GM18907 (cell line): ENCODE measurements at regions not wholly inside any gene's neighbourhood (a gene's known extent, or its start where the extent isn't known, plus 50 kb on each side); places are given as distances from the start of the nearest gene placed in this dataset.
A peak's percentile ranks its signal among the peaks of the same experiment; 100 is the strongest.

Experiments
- ATAC-seq: cut with Tn5 transposase; IDR thresholded peaks from one replicate; pipeline ENCODE4 v1.9.1; 2021; ENCODE audit warnings: mild to moderate bottlenecking, moderate library complexity; ENCODE audit not compliant: unreplicated experiment

DNA sequence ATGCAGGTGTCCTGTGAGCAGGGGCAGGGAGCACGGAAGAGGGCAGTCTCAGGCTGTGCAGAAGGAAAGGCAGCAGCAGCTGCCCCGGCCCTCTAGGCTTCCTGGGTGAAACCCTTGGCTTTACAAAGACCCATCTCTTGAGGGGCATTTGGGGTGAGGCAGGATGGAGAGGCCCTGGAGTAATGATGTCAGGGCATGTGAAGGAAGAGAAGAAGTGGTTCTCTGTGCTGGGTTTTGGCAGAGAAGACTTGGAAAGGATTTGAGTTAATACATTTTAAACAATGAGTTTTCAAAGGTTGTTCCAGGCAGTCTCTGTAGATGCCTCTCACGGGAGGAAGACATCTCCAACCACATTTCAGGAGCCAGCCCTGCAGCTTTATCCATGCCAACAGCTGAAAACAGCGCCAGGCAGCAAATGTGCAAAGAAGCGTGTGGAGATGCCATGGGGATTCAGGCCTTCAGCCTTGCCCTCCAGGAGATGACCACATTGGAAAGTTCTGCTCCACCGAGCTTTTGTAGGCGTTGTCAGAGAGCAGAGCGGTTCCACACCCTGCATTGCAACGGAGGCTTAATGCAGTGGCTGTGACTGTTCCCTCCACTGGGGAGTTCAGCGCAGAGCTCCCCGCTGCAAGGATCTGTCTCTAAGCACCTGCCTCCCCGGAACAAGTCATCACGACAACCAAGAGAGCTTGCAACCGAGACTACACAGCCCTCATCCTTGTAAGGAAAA is 322.8 kb downstream of the UQCRFS1 start:
- no peak for ATAC-seq

- ATAC-seq, result no peak
Measured at GRCh38 chr19:28887920-28888618, 324.9 kb downstream of the UQCRFS1 start.

GRCh38 chr19:28886708-28887107 is 326.2 kb downstream of the UQCRFS1 start:
- no peak for ATAC-seq

- ATAC-seq, result no peak
Measured at GRCh38 chr19:28885965-28886364, 327.0 kb downstream of the UQCRFS1 start.

DNA sequence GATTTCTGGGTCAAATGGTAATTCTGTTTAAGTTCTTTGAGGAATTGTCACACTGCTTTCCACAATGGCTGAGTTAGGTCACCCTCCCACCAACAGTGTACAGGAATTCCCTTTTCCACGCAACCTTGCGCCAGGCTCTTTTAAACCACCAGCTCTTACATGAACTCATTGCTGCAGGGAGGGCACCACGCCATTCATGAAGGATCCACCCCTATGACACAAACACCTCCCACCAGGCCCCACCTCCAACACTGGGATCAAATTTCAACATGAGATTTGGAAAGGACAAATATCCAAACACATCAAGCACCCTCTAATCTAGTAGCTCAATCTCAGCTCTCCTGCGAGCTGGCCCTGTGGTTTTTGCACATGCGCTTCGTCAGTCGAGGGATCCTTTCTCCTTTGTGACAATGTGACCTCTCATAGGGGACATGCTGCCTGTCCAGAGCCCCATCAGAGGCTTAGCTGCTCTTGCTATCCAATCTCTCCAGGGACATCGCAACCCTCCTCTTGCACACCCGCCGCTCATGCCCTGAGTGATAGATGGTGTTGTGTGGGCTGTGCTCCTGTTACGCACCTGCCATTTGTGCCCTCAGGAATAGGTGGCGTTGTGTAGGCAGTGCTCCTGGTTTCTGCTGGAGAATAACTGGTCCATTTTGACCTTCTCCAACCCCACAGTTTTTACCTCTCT is 328.0 kb downstream of the UQCRFS1 start:
- ATAC-seq, result no peak

DNA sequence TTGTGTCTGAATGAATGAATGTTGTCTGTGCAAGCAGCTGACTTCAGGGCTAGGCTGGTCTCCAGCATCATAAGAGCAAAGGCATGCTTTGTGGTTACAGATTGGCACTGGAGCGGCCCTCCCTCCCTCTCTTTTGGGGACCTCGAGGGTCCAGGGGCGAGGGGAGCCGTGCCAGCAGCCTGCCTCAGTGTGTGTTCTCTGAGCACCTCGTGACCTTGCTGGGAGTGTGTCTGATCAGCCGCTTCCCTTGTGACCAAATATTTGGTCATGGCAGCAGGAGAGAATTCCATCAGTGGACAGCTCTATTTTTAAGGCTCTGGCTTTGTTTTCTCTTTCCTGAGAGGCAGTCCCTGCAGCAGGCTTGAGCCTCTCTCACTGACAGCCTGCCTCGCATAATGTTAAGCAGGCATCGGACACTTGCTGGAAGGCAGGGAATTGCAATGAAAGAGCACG is 329.7 kb downstream of the UQCRFS1 start:
- no peak for ATAC-seq

DNA sequence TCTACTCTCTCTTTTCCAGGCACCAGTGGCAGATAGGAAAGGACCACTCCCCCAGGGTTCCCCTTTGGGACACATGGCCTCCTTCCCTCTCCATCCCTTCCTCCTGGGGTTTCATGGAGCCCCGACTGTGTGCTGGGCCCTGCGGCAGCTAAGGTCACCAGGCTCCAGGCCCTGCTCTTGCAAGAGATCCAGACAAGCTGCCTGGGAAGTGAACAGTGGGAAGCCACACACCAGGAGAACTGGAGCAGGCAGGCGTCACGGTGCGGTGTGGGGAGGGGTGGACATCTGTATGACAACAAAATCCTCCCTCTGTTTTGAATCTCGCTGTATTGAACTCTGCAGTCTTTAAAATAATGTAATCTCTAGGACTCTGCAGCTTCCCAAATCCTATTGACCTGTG is 330.1 kb downstream of the UQCRFS1 start:
- ATAC-seq, result no peak

DNA sequence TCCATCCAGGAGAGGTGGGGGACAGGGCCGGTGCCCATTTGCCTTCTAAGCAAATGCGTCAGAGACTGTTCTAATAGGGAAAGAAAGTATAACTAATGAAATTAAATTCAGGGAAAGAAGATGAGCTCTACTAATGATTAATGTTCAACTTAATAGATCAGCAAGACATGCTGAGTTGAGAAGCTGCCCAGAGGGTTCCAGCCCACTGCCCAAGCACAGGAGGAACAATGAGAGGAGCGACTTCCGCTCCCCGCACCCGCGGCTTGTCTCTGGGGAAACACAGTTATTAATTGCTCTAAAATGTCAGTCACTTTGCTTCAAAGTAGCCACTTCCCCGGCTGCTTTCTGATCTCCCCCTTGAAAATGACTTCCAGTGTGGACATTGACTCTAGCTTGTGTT is 331.3 kb downstream of the UQCRFS1 start:
- peak; percentile 86 for ATAC-seq

GRCh38 chr19:28880735-28881401 is 332.1 kb downstream of the UQCRFS1 start:
- no peak for ATAC-seq

GRCh38 chr19:28878862-28879566 is 333.9 kb downstream of the UQCRFS1 start:
- ATAC-seq, result peak; percentile 60

DNA sequence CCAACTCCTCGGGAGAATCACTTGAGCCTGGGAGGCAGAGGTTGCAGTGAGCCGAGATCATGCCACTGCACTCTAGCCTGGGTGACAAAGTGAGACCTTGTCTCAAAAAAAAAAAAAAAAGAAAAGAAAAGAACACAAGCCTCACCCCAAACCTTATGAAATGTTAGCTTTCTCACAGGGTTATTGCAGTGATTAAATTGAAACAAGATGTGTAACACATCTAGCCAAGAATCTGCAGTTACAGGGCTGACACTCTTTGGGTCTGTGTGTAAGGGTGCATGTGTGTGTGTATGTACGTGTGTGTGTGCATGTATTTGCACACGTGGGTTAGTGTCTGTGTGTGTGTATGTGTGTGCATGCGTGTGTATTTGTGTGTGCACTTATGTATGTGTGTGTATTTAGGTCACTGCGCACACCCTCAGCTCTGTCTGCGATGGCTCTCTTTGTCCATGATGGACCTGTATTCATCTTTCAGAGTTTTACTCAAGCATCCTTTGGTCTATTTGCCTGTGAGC is 336.3 kb downstream of the UQCRFS1 start:
- no peak for ATAC-seq

GRCh38 chr19:28874742-28875141 is 338.2 kb downstream of the UQCRFS1 start:
- no peak for ATAC-seq

- no peak for ATAC-seq
Measured at GRCh38 chr19:28873301-28873700, 339.6 kb downstream of the UQCRFS1 start.

- no peak for ATAC-seq
Measured at GRCh38 chr19:28871099-28871725, 341.7 kb downstream of the UQCRFS1 start.

- ATAC-seq, result peak; percentile 74
Measured at GRCh38 chr19:28869459-28869858, 343.5 kb downstream of the UQCRFS1 start.

DNA sequence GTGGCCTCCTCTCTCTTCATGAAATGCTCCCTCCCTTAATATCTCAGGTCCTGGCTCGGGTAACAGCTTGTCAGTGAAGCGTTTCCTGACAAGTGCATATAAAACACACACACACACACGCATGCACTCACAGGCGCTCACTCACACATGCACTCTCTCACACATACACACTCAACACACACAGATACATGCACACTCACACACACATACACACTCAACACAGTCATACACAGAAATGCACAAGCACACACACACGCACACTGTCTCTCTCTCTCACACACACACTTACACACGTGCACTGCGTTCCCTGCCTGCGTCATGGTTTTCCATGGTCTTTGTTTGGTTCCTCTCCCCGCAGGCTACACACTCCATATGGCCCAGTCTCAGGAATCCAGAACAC is 344.1 kb downstream of the UQCRFS1 start:
- no peak for ATAC-seq

GRCh38 chr19:28867978-28868377 is 345.0 kb downstream of the UQCRFS1 start:
- no peak for ATAC-seq

DNA sequence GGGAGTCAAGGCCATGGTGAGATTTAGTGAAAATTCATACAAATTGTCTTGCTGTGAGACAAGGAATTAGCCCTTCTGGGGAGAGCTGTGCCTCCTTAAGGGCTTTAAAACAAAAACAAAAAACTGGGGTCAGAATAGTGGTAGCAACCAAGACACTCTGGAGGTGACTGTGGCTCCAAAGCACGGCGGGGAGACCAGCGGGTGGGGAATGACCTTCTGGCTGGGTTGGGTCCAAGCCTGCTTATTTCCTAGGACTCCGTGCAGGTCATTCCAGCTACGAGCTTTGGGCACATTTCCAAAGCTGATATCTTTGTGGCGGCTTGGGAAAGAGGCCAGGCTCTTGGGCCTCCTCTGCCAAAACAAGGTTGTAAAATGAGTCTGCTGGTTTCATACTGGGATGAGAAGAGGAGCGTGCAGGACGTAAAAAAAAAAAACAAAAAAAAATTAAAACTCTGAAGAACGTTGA is 348.3 kb downstream of the UQCRFS1 start:
- no peak for ATAC-seq

GRCh38 chr19:28864024-28864503 is 348.9 kb downstream of the UQCRFS1 start:
- ATAC-seq, result no peak

- ATAC-seq, result no peak
Measured at GRCh38 chr19:28862238-28862637, 350.7 kb downstream of the UQCRFS1 start.
